Vagina (tissue), 2 donors: ENCODE measurements at regions not wholly inside any gene's neighbourhood (a gene's known extent, or its start where the extent isn't known, plus 50 kb on each side); places are given as distances from the start of the nearest gene placed in this dataset.

Source experiments
- POLR2AphosphoS5 ChIP-seq, 2 donors: sonication (generic); formaldehyde crosslinking; IDR thresholded peaks; one replicate each; pipeline ENCODE4 v1.9.0; 2017; ENCODE audit warnings: antibody characterized with exemption in 2 of 2, mild to moderate bottlenecking in 2 of 2, low read depth in 1 of 2; ENCODE audit not compliant: insufficient read depth in 1 of 2
- TF ChIP-seq, protein P1 (sequence below), 3 experiments: fragments of 450-650 bp in 2 of 3; fragments of 200-600 bp in 1 of 3; sonication (generic) in 1 of 3; IDR thresholded peaks; one replicate each; pipeline ENCODE4 v1.5.1; 2017 to 2019; ENCODE audit warnings: antibody characterized with exemption in 3 of 3, mild to moderate bottlenecking in 2 of 3, moderate library complexity in 2 of 3

DNA sequence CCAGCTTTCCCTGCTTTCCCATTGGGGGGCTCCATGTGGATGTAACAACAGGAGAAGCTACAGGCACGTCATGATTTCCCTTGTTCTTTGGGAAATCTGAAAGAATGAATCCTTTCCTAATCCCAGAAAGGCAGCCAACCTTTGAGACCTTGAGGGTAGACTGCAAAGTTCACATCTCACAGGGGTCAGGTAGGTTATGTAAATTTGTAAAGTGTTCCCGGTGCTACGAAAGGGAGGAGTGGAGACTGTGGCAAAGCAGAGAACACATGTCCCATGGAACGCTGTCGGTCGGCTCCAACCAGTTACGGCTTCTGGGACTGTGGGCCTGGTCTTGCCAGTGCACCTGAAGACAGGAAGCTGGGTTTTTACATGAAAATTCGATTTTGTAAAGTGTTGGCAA is 85.1 kb downstream of the RSPH3 start:
- TF ChIP-seq, protein P1, sequence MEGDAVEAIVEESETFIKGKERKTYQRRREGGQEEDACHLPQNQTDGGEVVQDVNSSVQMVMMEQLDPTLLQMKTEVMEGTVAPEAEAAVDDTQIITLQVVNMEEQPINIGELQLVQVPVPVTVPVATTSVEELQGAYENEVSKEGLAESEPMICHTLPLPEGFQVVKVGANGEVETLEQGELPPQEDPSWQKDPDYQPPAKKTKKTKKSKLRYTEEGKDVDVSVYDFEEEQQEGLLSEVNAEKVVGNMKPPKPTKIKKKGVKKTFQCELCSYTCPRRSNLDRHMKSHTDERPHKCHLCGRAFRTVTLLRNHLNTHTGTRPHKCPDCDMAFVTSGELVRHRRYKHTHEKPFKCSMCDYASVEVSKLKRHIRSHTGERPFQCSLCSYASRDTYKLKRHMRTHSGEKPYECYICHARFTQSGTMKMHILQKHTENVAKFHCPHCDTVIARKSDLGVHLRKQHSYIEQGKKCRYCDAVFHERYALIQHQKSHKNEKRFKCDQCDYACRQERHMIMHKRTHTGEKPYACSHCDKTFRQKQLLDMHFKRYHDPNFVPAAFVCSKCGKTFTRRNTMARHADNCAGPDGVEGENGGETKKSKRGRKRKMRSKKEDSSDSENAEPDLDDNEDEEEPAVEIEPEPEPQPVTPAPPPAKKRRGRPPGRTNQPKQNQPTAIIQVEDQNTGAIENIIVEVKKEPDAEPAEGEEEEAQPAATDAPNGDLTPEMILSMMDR (IDR thresholded peaks at IDR 0.05): no peak
- TF ChIP-seq POLR2AphosphoS5 (IDR thresholded peaks at IDR 0.05; ENCODE audit: insufficient read depth in 1 of 2, low read depth in 1 of 2): no peak
